ENCODE measurements at regions not wholly inside any gene's neighbourhood (a gene's known extent, or its start where the extent isn't known, plus 50 kb on each side); places are given as distances from the start of the nearest gene placed in this dataset.

DNA sequence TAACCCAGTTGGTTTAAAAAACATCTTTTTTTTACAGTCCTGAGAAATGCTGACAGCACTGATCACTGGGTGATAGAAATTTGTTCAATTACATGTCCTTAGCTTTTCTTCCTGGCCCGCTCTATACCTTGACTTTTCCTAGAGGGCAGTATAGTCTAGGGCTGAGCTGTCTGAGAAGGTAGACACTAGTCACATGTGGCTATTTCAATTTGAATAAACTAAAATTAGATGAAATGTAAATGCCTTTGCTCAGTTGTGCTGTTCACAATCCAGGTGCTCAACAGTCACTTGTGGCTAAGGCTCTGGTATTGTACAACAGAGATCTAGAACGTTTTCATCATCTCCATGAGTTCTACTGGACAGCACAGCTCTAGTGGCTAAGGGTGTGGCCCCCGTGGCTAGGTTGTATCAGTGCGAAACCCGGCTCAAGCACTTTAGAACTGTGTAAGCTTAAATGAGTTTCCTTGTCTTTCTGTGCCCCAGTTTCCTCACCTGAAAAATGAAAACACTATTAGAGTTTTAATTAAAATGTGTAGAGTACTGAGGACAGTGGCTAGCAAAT, 111.6 kb upstream of the WDR17 start:
- intact Hi-C loops (cut with micrococcal nuclease) (loop anchor here (5.0 kb wide), 1 partner anchor 168 kb away; no protein-coding TSS in a partner anchor), dilution Hi-C loops (cut with MboI; ENCODE audit: extremely low pct_ligation_motif_present, low sequenced_read_pairs) (no loop called here)
- no peaks in the 10 kb centered on the region for H3K9me1 ChIP-seq (replicated peaks; ENCODE audit: control insufficient read depth, extremely low read depth, insufficient read depth, low read length)
- H3K79me2 ChIP-seq (ENCODE audit: control insufficient read depth, insufficient read depth, low read length) = no peaks in the 10 kb centered on the region
- POLR2A ChIA-PET = no interaction called here
- CTCF ChIA-PET = no interaction called here
- no peaks in the 10 kb centered on the region for H4K20me1 ChIP-seq (replicated peaks; ENCODE audit: control insufficient read depth, extremely low read depth, insufficient read depth, low read length)
- no peaks in the 10 kb centered on the region for H3K36me3 ChIP-seq (ENCODE audit: control insufficient read depth in 2 of 2, extremely low read depth in 1 of 2, insufficient read depth in 2 of 2, low read length in 2 of 2)
- BruUV-seq (replicated peaks) = no TSS peak
- no peaks in the 10 kb centered on the region for H3K9me3 ChIP-seq (replicated peaks; ENCODE audit: control insufficient read depth, insufficient read depth, low read length)
- H3K27me3 ChIP-seq (ENCODE audit: control insufficient read depth in 2 of 2, insufficient read depth in 2 of 2, low read length in 2 of 2) = no peaks in the 10 kb centered on the region
- no peaks in the 10 kb centered on the region for H3K4me1 ChIP-seq (ENCODE audit: control insufficient read depth, extremely low read depth, insufficient read depth, low read length)
- no peak for FAIRE-seq
- H2AFZ ChIP-seq (ENCODE audit: low read depth, low read length) = no peak overlapping the region
- no peak overlapping the region for H3K27ac ChIP-seq (ENCODE audit: insufficient read depth, low read depth, low read length)
- DNase-seq (ENCODE audit: low read depth, low spot score) = no peak
- no peak overlapping the region for H3K9ac ChIP-seq (replicated peaks; ENCODE audit: extremely low read depth, insufficient read depth, low read length)
- H3K4me2 ChIP-seq (ENCODE audit: insufficient read depth, low read length) = no peak overlapping the region
- H3K4me3 ChIP-seq (replicated peaks in 1 of 3; ENCODE audit: insufficient read depth in 1 of 3, low read depth in 1 of 3, low read length in 3 of 3) = no peak overlapping the region
- TF ChIP-seq EZH2 (IDR thresholded peaks at IDR 0.05; ENCODE audit: borderline replicate concordance, low read depth, low read length, severe bottlenecking) = no peak
- TF ChIP-seq GATA2 (IDR thresholded peaks at IDR 0.05; ENCODE audit: insufficient read depth, insufficient read length, low read depth, low read length) = no peak
- no peak for TF ChIP-seq MYC (IDR thresholded peaks at IDR 0.05; ENCODE audit: low read depth, low read length)
- TF ChIP-seq CTCF (IDR thresholded peaks at IDR 0.05; ENCODE audit: extremely low read depth in 1 of 2, insufficient read depth in 1 of 2, low read depth in 1 of 2, low read length in 2 of 2) = no peak
- no peak for TF ChIP-seq POLR2AphosphoS5 (IDR thresholded peaks at IDR 0.05; ENCODE audit: insufficient read depth, low read depth, low read length)
- TF ChIP-seq JUN (IDR thresholded peaks at IDR 0.05; ENCODE audit: borderline replicate concordance, insufficient read depth, insufficient read length, low read depth) = no peak
